Testis (tissue), 2 donors: ENCODE measurements at regions not wholly inside any gene's neighbourhood (a gene's known extent, or its start where the extent isn't known, plus 50 kb on each side); places are given as distances from the start of the nearest gene placed in this dataset.
"Not testable (repeated sequence)": the region's sequence is repeated elsewhere in the genome, so short reads cannot be mapped to it uniquely, and the experiment has no call there.

Experiments
- DNase-seq: peaks from one replicate; pipeline ENCODE4 v3.0.0-alpha.2; 2019
- H3K27ac ChIP-seq, 2 donors: fragments of 200-600 bp; sonication (generic); one replicate each; pipeline ENCODE4 v1.5.1; 2019
- H3K27me3 ChIP-seq: fragments of 200-600 bp; sonication (generic); one replicate; pipeline ENCODE4 v1.5.1; 2019
- H3K36me3 ChIP-seq: fragments of 200-600 bp; sonication (generic); one replicate; pipeline ENCODE4 v1.5.1; 2017; ENCODE audit warnings: low read depth; ENCODE audit errors: missing control alignments
- H3K4me1 ChIP-seq: fragments of 200-600 bp; sonication (generic); one replicate; pipeline ENCODE4 v1.5.1; 2019
- H3K4me3 ChIP-seq, 2 donors: fragments of 200-600 bp; sonication (generic); one replicate each; pipeline ENCODE4 v1.5.1; 2017 to 2019
- H3K9me3 ChIP-seq: fragments of 200-600 bp; sonication (generic); one replicate; pipeline ENCODE4 v1.5.1; 2017
- CTCF ChIP-seq, 3 experiments: fragments of 450-650 bp in 2 of 3; fragments of 200-600 bp in 1 of 3; sonication (generic) in 1 of 3; IDR thresholded peaks; one replicate each; pipeline ENCODE4 v1.5.1; 2016 to 2019; ENCODE audit warnings: antibody characterized with exemption in 3 of 3, mild to moderate bottlenecking in 2 of 3, moderate library complexity in 1 of 3
- POLR2A ChIP-seq: fragments of 450-650 bp; IDR thresholded peaks from one replicate; pipeline ENCODE4 v1.6.1; 2017; ENCODE audit warnings: antibody characterized with exemption, mild to moderate bottlenecking, moderate library complexity
- WGBS, 2 donors: methylation state at CpG; one replicate each; pipeline ENCODE4 v1.1.5; 2018; 5-methylcytosine and 5-hydroxymethylcytosine counted together
- intact Hi-C: fragments of 100-400 bp; cut with DNase I; formaldehyde crosslinking; loops from one replicate; pipeline ENCODE4 v1.15.1; 2023; ENCODE audit warnings: low total_unique reads

- Histone ChIP-seq H3K9me3 (no peaks in the 10 kb centered on the region), H3K36me3 (no peaks in the 10 kb centered on the region), H3K4me1 (peaks cover 5% of the 10 kb centered on the region), H3K27me3 (no peaks in the 10 kb centered on the region), H3K4me3 (no peak overlapping the region), H3K27ac (no peak overlapping the region)
- WGBS, 2 donors: 27 to 41% methylated on average over 3 of the region's 3 CpGs
- intact Hi-C loops: no loop called here
- DNase-seq: no peak
- TF ChIP-seq CTCF (IDR thresholded peaks at IDR 0.05) (no peak), POLR2A (no peak)
These were observed 297.5 kb upstream of the TNC start for GRCh38 chr9:115415450-115415849.

- Histone ChIP-seq H3K4me1 (peaks cover 5% of the 10 kb centered on the region), H3K9me3 (no peaks in the 10 kb centered on the region), H3K27ac (no peak overlapping the region), H3K36me3 (no peaks in the 10 kb centered on the region), H3K27me3 (no peaks in the 10 kb centered on the region), H3K4me3 (no peak overlapping the region)
- WGBS, 2 donors: 83 to 87% methylated on average over 2 of the region's 2 CpGs
- no peak for DNase-seq
- intact Hi-C loops: no loop called here
- TF ChIP-seq POLR2A (no peak), CTCF (IDR thresholded peaks at IDR 0.05) (no peak)
These were observed 298.3 kb upstream of the TNC start for GRCh38 chr9:115416299-115416698.

- not testable (repeated sequence) for DNase-seq
These were observed 300.2 kb upstream of the TNC start for GRCh38 chr9:115418181-115418580.

GRCh38 chr9:115422932-115423440 is 305.0 kb upstream of the TNC start:
- intact Hi-C loops: no loop called here
- WGBS, 2 donors: 83 to 92% methylated on average over 6 of the region's 6 CpGs
- no peaks in the 10 kb centered on the region for H3K4me1 ChIP-seq
- H3K27me3 ChIP-seq: no peaks in the 10 kb centered on the region
- no peaks in the 10 kb centered on the region for H3K9me3 ChIP-seq
- H3K4me3 ChIP-seq: no peak overlapping the region
- H3K27ac ChIP-seq: no peak overlapping the region
- no peaks in the 10 kb centered on the region for H3K36me3 ChIP-seq
- DNase-seq: no peak
- TF ChIP-seq POLR2A: no peak
- TF ChIP-seq CTCF (IDR thresholded peaks at IDR 0.05): no peak

More at GRCh38 chr9:115418181-115418580, 300.2 kb upstream of the TNC start:
- H3K36me3 ChIP-seq, H3K27me3 ChIP-seq, H3K4me3 ChIP-seq, H3K9me3 ChIP-seq, intact Hi-C loops, H3K4me1 ChIP-seq, H3K27ac ChIP-seq: not testable (repeated sequence)
- WGBS, 2 donors: 41 to 82% methylated on average over 1 of the region's 1 CpG

- intact Hi-C loops: no loop called here
- Histone ChIP-seq H3K9me3 (no peaks in the 10 kb centered on the region), H3K36me3 (no peaks in the 10 kb centered on the region), H3K27ac (no peak overlapping the region), H3K4me3 (no peak overlapping the region), H3K27me3 (no peaks in the 10 kb centered on the region), H3K4me1 (no peaks in the 10 kb centered on the region)
- DNase-seq: no peak
- TF ChIP-seq CTCF (IDR thresholded peaks at IDR 0.05) (no peak), POLR2A (no peak)
- 79 to 84% methylated on average over 3 of the region's 3 CpGs for WGBS, 2 donors
These were observed 305.7 kb upstream of the TNC start for GRCh38 chr9:115423646-115424045.
